NCI-H128 (cell line): ENCODE measurements at regions not wholly inside any gene's neighbourhood (a gene's known extent, or its start where the extent isn't known, plus 50 kb on each side); places are given as distances from the start of the nearest gene placed in this dataset.

Experiments
- DNase-seq: peaks from one replicate; lab custom pipeline; 2025; ENCODE audit not compliant: unreplicated experiment; lab: John Stamatoyannopoulos, UW

- no peak for DNase-seq
Measured at GRCh38 chr13:24107955-24108614, 52.4 kb upstream of the SPATA13 start.

DNA sequence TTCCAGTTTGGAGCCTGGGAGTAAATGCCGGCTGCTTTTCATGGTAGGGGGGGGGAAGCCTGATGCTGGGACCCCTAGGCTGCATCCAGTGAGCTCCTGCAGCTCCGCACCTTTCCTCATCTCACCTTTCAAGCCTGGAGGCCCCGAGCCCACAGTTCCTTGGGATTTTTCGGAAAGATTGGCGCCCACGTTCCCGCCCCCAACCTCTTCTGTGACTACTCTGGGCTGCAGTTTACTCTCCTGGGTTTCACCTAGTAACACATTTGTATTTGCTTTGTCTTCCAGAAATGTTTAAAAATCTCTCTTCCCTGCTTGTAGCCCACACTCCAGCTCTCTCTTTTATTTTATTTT is 51.9 kb upstream of the SPATA13 start:
- no peak for DNase-seq

DNA sequence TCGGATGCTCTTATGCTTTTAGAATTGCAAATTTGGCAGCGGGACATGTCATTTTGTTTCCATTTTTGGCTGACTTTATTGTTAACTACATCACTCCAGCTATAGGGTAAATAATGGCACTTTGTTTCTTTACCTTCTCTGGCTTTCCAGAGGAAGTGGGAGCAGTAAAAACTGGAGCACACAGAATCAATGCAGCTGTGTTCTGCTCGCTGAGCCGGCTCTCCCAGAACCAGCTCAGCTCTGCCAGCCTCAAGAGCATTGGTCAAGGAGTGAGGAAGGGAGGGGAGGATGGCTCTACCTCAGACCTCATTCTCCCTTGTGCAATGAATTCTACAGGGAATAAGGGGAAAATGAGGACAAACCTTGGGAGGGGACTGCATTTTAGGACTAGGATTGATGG is 50.5 kb upstream of the SPATA13 start:
- no peak for DNase-seq
